ENCODE measurements at regions not wholly inside any gene's neighbourhood (a gene's known extent, or its start where the extent isn't known, plus 50 kb on each side); places are given as distances from the start of the nearest gene placed in this dataset.

DNA sequence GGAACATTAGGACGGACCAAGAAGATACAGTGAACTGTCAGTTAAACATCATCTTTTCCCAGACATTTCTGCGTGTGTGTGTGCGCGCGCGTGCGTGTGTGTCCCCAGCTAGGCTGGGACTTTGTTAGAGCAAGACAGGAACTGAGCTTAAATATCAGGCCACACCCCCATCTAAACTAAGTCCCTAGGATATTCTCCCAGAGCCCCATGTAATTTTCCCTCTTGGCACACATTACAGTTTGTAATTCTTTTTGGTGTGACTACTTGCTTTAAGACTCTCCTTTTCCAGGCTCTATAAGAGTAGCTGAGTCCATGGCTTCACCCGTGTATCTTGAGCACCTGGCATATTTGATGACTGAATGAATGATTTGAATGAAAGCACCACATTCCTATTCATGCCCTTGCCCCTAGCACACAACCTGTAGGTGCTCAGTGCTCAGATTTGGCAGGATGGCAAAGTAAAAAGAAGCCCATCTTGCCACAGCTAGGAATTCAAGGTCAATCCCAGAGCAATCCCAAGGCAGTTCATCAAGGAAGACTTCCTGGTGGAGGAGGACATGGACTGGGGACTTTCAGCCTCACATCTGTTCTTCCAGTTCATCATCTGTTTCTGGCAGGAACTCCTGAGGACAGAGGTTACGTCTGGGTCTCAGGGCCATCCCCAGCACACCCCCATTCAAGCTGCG, 69.2 kb downstream of the MRPL14 start:
- TF ChIP-seq, protein P1, sequence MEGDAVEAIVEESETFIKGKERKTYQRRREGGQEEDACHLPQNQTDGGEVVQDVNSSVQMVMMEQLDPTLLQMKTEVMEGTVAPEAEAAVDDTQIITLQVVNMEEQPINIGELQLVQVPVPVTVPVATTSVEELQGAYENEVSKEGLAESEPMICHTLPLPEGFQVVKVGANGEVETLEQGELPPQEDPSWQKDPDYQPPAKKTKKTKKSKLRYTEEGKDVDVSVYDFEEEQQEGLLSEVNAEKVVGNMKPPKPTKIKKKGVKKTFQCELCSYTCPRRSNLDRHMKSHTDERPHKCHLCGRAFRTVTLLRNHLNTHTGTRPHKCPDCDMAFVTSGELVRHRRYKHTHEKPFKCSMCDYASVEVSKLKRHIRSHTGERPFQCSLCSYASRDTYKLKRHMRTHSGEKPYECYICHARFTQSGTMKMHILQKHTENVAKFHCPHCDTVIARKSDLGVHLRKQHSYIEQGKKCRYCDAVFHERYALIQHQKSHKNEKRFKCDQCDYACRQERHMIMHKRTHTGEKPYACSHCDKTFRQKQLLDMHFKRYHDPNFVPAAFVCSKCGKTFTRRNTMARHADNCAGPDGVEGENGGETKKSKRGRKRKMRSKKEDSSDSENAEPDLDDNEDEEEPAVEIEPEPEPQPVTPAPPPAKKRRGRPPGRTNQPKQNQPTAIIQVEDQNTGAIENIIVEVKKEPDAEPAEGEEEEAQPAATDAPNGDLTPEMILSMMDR (IDR thresholded peaks at IDR 0.05): no peak
- TF ChIP-seq POLR2A (IDR thresholded peaks at IDR 0.05): no peak

All from breast epithelium (tissue), 3 donors.